GM19025 (cell line): ENCODE measurements at regions not wholly inside any gene's neighbourhood (a gene's known extent, or its start where the extent isn't known, plus 50 kb on each side); places are given as distances from the start of the nearest gene placed in this dataset.

Experiments used
- ATAC-seq: cut with Tn5 transposase; IDR thresholded peaks from one replicate; pipeline ENCODE4 v1.9.1; 2021; ENCODE audit warnings: mild to moderate bottlenecking, low read depth, moderate library complexity; ENCODE audit not compliant: unreplicated experiment

- no peak for ATAC-seq
These were observed 372.4 kb upstream of the CCDC179 start for GRCh38 chr11:23232652-23233051.

- ATAC-seq: no peak
These were observed 372.8 kb upstream of the CCDC179 start for GRCh38 chr11:23233075-23233474.

GRCh38 chr11:23236826-23237555, 376.7 kb upstream of the CCDC179 start:
- ATAC-seq: no peak

- ATAC-seq: no peak
These were observed 392.2 kb upstream of the CCDC179 start for GRCh38 chr11:23252426-23252825.

GRCh38 chr11:23257088-23257487, 396.8 kb upstream of the CCDC179 start:
- ATAC-seq: no peak

- ATAC-seq: no peak
These were observed 397.3 kb upstream of the CCDC179 start for GRCh38 chr11:23257556-23257955.

- no peak for ATAC-seq
These were observed 403.2 kb upstream of the CCDC179 start for GRCh38 chr11:23263466-23263865.

GRCh38 chr11:23272095-23272494, 411.8 kb upstream of the CCDC179 start:
- ATAC-seq: no peak

GRCh38 chr11:23278121-23278520, 417.8 kb upstream of the CCDC179 start:
- no peak for ATAC-seq

- no peak for ATAC-seq
These were observed 419.8 kb upstream of the CCDC179 start for GRCh38 chr11:23280088-23280487.

GRCh38 chr11:23283666-23284065, 423.4 kb upstream of the CCDC179 start:
- no peak for ATAC-seq

GRCh38 chr11:23284631-23285030, 424.4 kb upstream of the CCDC179 start:
- no peak for ATAC-seq

- ATAC-seq: no peak
These were observed 427.9 kb upstream of the CCDC179 start for GRCh38 chr11:23288003-23288783.

GRCh38 chr11:23295241-23295640, 435.0 kb upstream of the CCDC179 start:
- ATAC-seq: no peak

GRCh38 chr11:23308041-23308440, 447.8 kb upstream of the CCDC179 start:
- no peak for ATAC-seq

GRCh38 chr11:23310276-23310675, 450.0 kb upstream of the CCDC179 start:
- ATAC-seq: no peak

GRCh38 chr11:23311986-23312940, 452.0 kb upstream of the CCDC179 start:
- no peak for ATAC-seq

- no peak for ATAC-seq
These were observed 452.7 kb upstream of the CCDC179 start for GRCh38 chr11:23313001-23313400.

- ATAC-seq: no peak
These were observed 453.9 kb upstream of the CCDC179 start for GRCh38 chr11:23314162-23314561.

- ATAC-seq: no peak
These were observed 455.0 kb upstream of the CCDC179 start for GRCh38 chr11:23315286-23315685.

- ATAC-seq: no peak
These were observed 457.5 kb upstream of the CCDC179 start for GRCh38 chr11:23317816-23318215.
